MM.1S (cell line): ENCODE measurements at regions not wholly inside any gene's neighbourhood (a gene's known extent, or its start where the extent isn't known, plus 50 kb on each side); places are given as distances from the start of the nearest gene placed in this dataset.
"Not testable (repeated sequence)": the region's sequence is repeated elsewhere in the genome, so short reads cannot be mapped to it uniquely, and the experiment has no call there.

Source experiments
- CTCF ChIP-seq: fragments of 300-600 bp; sonication (generic); IDR thresholded peaks from 2 replicates; pipeline ENCODE4 v1.5.1; 2016; ENCODE audit warnings: antibody characterized with exemption, low read length, mixed read lengths
- EZH2 ChIP-seq: fragments of 300-600 bp; sonication (generic); optimal IDR thresholded peaks from 2 replicates; pipeline ENCODE3; 2017; ENCODE audit warnings: low read depth, mild to moderate bottlenecking, antibody characterized with exemption, low read length, mixed read lengths
- EZH2phosphoT487 ChIP-seq: fragments of 300-600 bp; sonication (generic); IDR thresholded peaks from 2 replicates; pipeline ENCODE4 v1.6.1; 2018; ENCODE audit warnings: antibody characterized with exemption, low read length

- TF ChIP-seq CTCF, EZH2, EZH2phosphoT487: not testable (repeated sequence)
Observed at GRCh38 chr1:146284760-146285159, 55.9 kb upstream of the NOTCH2NLA start.
